ENCODE measurements at regions not wholly inside any gene's neighbourhood (a gene's known extent, or its start where the extent isn't known, plus 50 kb on each side); places are given as distances from the start of the nearest gene placed in this dataset.

GRCh38 chr6:1226277-1227099, 85.4 kb upstream of the FOXQ1 start:
- no peak for TF ChIP-seq CTCF (IDR thresholded peaks at IDR 0.05)
- no peak for TF ChIP-seq EZH2phosphoT487 (IDR thresholded peaks at IDR 0.05; ENCODE audit: borderline replicate concordance, low read depth)
- TF ChIP-seq POLR2AphosphoS5 (IDR thresholded peaks at IDR 0.05; ENCODE audit: low read depth, low read length): no peak

Measured in SK-N-SH (cell line).